Non-pigmented ciliary epithelial cell (primary cell): ENCODE measurements at regions not wholly inside any gene's neighbourhood (a gene's known extent, or its start where the extent isn't known, plus 50 kb on each side); places are given as distances from the start of the nearest gene placed in this dataset.

ENCODE experiments used
- DNase-seq: peaks from one replicate; pipeline ENCODE4 v3.0.0-alpha.2; 2010; ENCODE audit warnings: low read depth

DNA sequence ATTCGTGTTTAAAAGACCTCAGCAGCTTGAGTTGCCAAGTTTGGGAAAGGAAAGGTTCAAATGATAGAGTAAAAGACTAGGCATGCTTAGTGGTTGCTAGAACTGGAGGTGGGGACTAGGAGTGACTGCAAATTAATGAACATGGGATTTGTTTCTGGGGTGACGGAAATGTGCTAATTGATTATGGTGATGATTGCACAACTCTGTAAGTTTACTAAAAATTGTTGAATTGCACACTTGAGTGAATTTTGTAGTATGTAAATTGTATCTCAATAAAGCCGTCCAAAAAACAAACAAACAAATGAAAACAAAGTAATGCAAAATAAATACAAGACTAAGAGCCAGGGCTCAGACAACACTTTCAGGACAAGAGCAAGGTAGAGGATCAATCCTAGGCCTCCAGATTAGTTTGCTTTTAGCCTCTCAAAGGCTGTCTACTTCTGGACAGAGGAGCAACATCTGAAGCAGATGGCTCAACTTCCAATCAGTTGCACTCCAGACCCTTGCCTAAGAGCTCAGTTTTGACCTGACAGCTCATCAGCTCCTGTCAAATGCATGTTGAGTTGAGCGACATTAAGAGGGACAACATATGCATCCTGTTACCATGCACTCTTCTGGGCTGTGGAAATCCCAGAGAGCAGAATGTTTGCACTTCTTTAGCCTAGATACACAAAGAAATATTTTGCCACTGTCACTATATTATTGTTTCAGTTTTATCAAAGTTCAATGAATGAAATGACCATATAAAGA, 111.2 kb upstream of the ASIC2 start:
- DNase-seq: no peak

DNA sequence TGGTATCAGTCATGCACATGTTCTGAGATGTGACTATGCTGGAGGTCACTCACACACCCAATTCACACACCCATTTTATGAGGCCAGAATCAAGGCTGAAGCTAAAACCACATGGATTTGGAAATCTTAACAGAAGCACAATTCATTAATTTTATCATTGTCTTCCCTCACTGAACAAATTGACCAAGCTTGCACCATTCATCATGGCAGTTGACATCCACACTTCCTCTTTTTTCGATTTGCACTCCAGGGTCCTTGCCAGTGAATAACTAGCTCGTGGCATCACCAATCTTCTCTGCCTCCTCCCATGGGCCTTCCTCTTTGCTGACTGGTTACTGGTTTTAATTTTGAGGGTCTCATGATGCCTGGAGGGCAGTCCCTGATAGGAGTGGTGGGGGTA, 123.0 kb upstream of the ASIC2 start:
- no peak for DNase-seq

DNA sequence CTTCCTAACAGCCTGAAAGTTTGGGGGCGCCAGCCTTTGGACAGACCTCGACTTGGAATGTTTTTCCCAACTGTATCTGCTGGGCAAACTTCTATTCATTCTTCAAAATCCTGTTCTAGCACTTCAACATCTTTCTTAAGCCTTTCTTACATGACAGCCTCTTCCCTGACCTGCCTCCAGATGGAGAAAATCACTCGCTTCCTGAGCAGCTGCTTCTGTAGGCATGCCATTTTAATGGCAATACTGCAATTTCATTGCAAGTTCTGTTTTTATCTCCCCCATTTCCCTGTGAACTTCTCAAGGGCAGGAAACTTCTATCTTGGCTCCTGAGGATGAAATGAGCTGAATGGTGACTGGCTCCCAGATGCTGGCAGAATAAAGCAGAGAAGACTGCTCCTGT, 128.8 kb upstream of the ASIC2 start:
- DNase-seq: no peak

- no peak for DNase-seq
Observed at GRCh38 chr17:33433581-33433980, 140.5 kb upstream of the ASIC2 start.

DNA sequence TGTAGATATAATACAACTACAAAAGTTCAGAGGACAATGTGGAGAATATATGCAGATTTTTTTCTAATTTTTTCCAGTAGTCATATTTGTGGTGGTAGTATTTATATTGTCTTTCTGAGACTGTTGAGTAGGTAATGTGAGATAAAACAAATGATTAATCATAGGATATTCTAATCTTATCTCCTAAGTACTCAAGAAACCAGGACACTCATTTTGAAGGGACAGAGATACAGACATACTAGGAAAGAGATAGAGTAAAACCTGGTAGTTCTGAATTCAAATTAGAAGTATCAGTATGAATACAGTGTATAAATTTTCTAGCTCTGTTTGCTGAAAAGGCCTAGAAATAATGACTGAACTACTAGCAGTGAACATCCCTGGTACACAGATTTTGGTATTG, 141.7 kb upstream of the ASIC2 start:
- DNase-seq: no peak

- no peak for DNase-seq
Observed at GRCh38 chr17:33435721-33436301, 142.7 kb upstream of the ASIC2 start.

GRCh38 chr17:33436321-33436720, 143.2 kb upstream of the ASIC2 start:
- no peak for DNase-seq

- DNase-seq: no peak
Observed at GRCh38 chr17:33438139-33438538, 145.0 kb upstream of the ASIC2 start.

- no peak for DNase-seq
Observed at GRCh38 chr17:33438578-33438977, 145.5 kb upstream of the ASIC2 start.

DNA sequence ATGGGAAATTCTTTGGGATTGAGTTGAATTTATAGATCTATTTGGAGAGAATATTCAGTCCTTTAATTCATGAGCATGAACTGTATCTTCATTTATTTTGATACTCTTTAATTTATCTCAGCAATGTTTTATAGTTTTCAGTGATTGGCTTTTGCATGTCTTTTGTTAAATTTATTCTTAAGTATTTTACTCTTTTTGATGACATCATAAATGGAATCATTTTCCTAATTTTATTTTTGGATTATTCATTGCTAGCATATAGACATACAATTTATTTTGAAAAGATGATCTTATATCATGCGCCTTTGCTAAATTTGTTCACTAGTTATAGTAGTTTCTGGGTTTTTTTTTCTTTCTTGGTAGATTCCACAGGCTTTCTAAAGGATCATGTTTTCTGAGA, 149.2 kb upstream of the ASIC2 start:
- DNase-seq: no peak

DNA sequence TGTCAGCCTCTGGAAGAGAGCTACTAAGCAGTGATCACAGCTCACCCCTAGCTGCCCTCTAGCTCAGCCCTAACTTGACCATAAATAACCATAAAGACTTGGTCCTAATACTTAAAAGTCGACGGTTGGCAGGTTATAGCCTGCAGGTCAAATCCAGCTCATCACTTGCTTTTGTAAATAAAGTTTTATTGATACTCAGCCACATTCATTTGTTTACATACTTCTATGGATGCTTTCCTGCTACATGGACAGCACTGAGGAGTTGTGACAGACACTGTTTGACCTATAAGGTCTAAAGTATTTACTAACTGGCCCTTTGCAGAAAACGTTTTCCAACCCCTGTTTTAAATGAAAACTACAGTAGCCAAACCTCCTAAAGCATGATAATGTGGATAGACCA, 151.6 kb upstream of the ASIC2 start:
- DNase-seq: no peak

DNA sequence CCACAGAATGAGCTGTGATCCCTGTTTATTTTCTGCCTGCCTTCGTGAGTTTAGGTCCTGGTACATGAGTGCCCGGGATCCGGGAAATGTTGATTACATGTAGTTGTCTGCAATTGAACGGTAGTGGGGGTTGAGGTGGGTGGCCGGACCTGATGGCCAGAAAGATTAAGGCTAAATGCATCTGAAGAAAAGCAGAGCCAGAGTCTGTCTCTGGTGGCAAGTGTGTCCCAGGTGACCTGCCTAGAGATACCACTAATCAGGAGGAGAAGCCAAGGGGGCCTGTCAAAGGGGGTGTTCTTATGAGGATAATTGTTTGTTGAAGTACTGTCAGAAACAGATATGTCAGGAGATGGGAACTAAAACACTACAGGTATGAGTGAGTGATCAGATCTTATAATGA, 154.0 kb upstream of the ASIC2 start:
- no peak for DNase-seq

GRCh38 chr17:33451221-33451620, 158.1 kb upstream of the ASIC2 start:
- DNase-seq: no peak

GRCh38 chr17:33457477-33457876, 164.4 kb upstream of the ASIC2 start:
- DNase-seq: no peak

- DNase-seq: no peak
Observed at GRCh38 chr17:33459078-33459940, 166.2 kb upstream of the ASIC2 start.

DNA sequence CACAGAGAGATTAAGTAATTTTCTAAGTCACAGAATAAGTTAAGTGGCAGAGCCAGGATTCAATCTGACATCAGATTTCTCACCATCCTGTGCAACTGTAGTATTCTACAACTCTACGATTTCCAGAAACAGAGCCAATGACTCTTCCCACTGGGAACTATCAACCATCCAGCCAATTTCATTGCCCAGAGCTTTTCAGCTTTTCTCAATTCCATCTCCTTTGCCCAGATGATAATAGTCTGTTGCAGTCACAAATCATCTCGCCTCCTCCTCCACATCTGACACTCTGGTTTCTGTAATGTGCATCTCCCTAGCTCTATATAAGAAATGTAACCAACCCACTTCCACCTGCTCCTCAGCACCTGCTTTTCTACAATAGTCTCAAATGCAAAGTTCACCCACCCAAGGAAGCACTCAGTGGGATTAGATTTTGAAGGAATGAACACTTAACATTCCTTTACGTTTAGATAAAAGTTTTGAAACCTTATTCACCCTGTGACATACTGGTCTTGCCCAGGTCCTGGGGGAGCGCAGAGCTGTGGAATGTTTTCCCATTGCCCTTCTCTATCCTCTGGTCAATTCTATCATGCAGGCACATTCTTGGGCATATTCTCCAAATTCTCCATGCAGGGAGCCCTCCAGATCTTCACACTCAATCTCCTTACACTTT, 167.8 kb upstream of the ASIC2 start:
- no peak for DNase-seq

- no peak for DNase-seq
Observed at GRCh38 chr17:33463887-33464286, 170.8 kb upstream of the ASIC2 start.

DNA sequence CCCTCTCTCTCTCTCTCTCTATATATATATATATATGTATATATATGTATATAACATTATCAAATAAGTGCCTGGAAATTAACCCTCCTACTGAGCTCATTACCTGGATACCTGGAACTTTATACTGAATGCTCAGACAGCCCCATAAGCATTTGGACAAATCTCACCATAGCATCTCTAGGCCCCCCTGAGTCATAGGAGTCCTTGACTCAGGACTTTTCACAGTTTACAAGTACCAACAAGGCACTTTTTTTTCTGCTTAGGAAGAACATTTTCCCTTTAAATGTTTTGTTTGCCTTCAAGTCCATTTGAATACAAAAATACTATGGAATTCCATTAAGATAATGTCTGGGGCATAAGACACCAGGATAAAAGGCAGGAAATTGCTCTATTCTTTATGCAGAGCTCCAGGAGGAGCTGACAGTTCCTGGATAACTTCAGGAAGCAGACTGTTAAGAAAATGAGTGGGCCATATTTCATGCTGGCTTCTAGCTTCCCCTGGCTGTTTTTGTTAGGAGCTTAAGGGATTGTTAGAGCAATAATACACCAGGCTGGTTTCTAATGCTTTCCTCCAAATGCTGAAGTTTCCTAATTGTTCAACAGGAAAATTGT, 171.7 kb upstream of the ASIC2 start:
- DNase-seq: no peak

GRCh38 chr17:33469421-33469820, 176.3 kb upstream of the ASIC2 start:
- DNase-seq: no peak

DNA sequence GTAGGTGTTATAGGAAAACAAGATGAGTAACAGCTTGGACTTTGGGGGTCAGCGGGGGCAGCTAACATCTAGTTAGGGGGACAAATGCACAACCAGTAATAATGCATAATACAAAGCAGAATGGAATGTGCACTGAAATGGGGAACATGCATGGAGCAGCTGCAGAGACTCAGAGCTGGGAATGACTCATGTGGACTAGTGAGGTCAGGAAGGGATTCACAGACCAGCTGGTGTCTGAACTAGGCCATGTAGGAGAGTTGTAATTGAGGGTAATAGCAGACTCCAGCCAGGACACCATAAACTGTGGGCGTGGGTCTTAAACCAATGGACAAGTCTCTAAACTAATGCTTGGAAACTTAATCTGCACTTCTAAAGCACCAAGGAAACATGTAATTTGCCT, 176.8 kb upstream of the ASIC2 start:
- peak; percentile 75 for DNase-seq

DNA sequence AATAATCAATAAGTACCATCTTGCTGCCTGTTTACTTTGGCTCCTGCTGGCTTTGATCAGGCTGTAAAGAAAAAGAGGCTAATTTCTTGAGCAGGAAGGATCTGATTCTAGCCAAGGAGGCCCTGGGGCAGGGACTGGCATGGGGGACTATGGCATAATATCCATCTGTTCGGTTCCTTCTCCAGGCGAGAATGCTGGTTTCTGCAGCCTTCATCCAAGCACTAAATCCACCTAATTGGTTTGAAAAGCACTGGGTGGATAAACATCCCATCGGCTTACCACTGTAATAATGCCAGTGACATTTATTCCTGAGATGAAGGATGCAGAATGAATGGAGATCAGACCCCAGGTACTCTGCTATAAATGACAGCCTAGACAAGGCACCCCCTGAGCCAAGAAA, 180.0 kb upstream of the ASIC2 start:
- DNase-seq: no peak

DNA sequence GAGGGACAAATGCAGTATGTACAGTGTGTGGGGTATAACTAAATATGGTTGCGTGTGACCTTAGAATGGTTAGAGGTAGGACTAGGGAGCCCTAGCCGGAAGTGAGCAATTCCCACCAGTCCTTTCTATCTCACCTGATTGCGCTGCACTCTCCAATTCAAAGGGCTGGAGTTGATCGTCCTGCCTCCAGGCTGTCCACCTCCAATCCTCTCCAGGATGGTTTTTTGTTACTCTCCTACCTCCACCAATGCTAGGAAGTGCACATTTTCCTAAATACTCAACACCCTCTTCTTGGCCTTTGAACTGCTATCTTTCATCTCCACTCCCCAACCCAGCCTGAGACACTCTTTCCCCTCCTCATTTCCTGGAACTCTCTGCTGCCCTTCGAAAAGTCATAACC, 181.7 kb upstream of the ASIC2 start:
- no peak for DNase-seq
